Endodermal cell (in vitro differentiated cells): ENCODE measurements at regions not wholly inside any gene's neighbourhood (a gene's known extent, or its start where the extent isn't known, plus 50 kb on each side); places are given as distances from the start of the nearest gene placed in this dataset.

Experiments used
- DNase-seq: peaks from one replicate; pipeline ENCODE4 v3.0.0-alpha.2; 2017
- H3K27ac ChIP-seq: 2 replicates; pipeline ENCODE4 v1.5.1; 2013; ENCODE audit warnings: mild to moderate bottlenecking, low read depth, low read length, moderate library complexity
- H3K27me3 ChIP-seq: 2 replicates; pipeline ENCODE4 v1.6.1; 2013; ENCODE audit warnings: mild to moderate bottlenecking, low read length, moderate library complexity; ENCODE audit not compliant: insufficient read depth, control insufficient read depth, poor library complexity, severe bottlenecking
- H3K36me3 ChIP-seq: 2 replicates; pipeline ENCODE4 v1.7.0; 2013; ENCODE audit warnings: mild to moderate bottlenecking, low read length, moderate library complexity; ENCODE audit not compliant: control insufficient read depth, insufficient read depth
- H3K4me1 ChIP-seq: one replicate; pipeline ENCODE4 v1.7.0; 2013; ENCODE audit warnings: low read length; ENCODE audit not compliant: control insufficient read depth, insufficient read depth
- H3K4me3 ChIP-seq: 2 replicates; pipeline ENCODE4 v1.5.1; 2013; ENCODE audit warnings: mild to moderate bottlenecking, low read length, moderate library complexity
- H3K9ac ChIP-seq: 2 replicates; pipeline ENCODE4 v1.6.1; 2013; ENCODE audit warnings: mild to moderate bottlenecking, low read length, moderate library complexity; ENCODE audit not compliant: poor library complexity, severe bottlenecking; ENCODE audit errors: extremely low read depth
- H3K9me3 ChIP-seq: 2 replicates; pipeline ENCODE4 v1.6.1; 2013; ENCODE audit warnings: mild to moderate bottlenecking, low read length, moderate library complexity; ENCODE audit not compliant: control insufficient read depth
- H3K27ac Mint-ChIP-seq: 2 replicates; pipeline ENCODE4 v1.8.0; 2020; ENCODE audit warnings: mixed read lengths
- H3K27me3 Mint-ChIP-seq: 2 replicates; pipeline ENCODE4 v1.8.0; 2021; ENCODE audit warnings: mild to moderate bottlenecking, mixed read lengths; ENCODE audit not compliant: insufficient read depth
- H3K36me3 Mint-ChIP-seq: 2 replicates; pipeline ENCODE4 v1.8.0; 2020; ENCODE audit warnings: low read depth, mixed read lengths
- H3K4me1 Mint-ChIP-seq: 2 replicates; pipeline ENCODE4 v1.8.0; 2020; ENCODE audit warnings: mixed read lengths
- H3K4me3 Mint-ChIP-seq: 2 replicates; pipeline ENCODE4 v1.8.0; 2020; ENCODE audit warnings: mild to moderate bottlenecking, moderate library complexity, mixed read lengths
- H3K9me3 Mint-ChIP-seq: 2 replicates; pipeline ENCODE4 v1.8.0; 2020; ENCODE audit warnings: mild to moderate bottlenecking, mixed read lengths
- WGBS, 2 experiments: methylation state at CpG; one replicate each; pipeline versions ENCODE4 v1.1.5 to v1.1.7; 2013; ENCODE audit warnings: missing lambda C conversion rate in 2 of 2, mixed read lengths in 1 of 2; ENCODE audit not compliant: insufficient coverage in 1 of 2, insufficient read length in 1 of 2; 5-methylcytosine and 5-hydroxymethylcytosine counted together
- TF ChIP-seq, protein P1 (sequence below): fragments of 200-600 bp; sonication (generic); conservative IDR thresholded peaks from 2 replicates; pipeline ENCODE4 v1.5.0; 2021; ENCODE audit warnings: antibody characterized with exemption, mild to moderate bottlenecking

DNA sequence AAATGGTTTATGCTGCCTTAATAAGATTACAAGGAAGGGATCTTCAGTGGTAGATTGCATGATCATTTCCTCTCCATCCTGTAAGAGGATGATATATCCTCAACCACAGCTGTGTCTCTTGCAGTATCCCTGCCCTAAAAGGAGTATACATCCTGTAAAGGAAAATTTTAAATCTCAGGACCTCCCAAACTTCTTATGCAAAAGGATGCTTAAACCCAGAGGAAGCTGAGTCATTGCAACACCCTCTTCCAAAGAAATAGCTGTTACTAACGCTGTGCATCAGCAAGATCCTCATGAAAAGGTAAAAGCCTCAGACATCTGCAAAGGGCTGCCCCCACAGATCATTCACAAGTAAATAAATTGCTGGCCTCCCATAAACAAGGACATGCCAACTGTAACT lies 599.0 kb downstream of the PRELID2 start:
- no peaks in the 10 kb centered on the region for H3K27me3 Mint-ChIP-seq
- H3K4me1 ChIP-seq = no peaks in the 10 kb centered on the region

DNA sequence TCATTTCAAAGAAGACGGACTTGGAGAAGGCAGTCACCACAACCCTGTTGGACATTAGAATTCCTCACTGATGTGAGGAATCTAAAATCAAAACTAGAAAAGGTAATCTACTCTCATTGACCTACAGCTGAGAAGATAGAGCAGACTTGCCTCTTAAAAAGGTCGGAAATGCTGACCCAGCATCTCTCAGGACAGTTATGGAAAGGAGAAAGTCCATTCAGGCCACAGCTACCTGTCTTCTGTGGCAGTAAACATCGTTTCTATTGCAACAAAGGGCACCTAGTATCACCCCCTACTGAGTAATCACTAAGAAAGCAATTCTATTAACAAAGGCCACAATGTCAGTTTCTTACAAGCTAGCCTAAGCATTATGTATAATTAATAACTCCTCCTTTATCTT lies 601.7 kb downstream of the PRELID2 start:
- 82 to 85% methylated on average over 3 of the region's 3 CpGs for WGBS, 2 experiments

More for the DNA sequence above, 599.0 kb downstream of the PRELID2 start:
- Histone ChIP-seq H3K4me3 (no peak overlapping the region), H3K9me3 (no peaks in the 10 kb centered on the region), H3K36me3 (no peaks in the 10 kb centered on the region), H3K27ac (no peak overlapping the region), H3K9ac (no peak overlapping the region), H3K27me3 (no peaks in the 10 kb centered on the region)
- Mint-ChIP-seq H3K9me3 (no peaks in the 10 kb centered on the region), H3K36me3 (no peaks in the 10 kb centered on the region), H3K4me1 (peaks cover 32% of the 10 kb centered on the region), H3K4me3 (no peak overlapping the region), H3K27ac (no peak overlapping the region)
- no peak for DNase-seq
- TF ChIP-seq, protein P1, sequence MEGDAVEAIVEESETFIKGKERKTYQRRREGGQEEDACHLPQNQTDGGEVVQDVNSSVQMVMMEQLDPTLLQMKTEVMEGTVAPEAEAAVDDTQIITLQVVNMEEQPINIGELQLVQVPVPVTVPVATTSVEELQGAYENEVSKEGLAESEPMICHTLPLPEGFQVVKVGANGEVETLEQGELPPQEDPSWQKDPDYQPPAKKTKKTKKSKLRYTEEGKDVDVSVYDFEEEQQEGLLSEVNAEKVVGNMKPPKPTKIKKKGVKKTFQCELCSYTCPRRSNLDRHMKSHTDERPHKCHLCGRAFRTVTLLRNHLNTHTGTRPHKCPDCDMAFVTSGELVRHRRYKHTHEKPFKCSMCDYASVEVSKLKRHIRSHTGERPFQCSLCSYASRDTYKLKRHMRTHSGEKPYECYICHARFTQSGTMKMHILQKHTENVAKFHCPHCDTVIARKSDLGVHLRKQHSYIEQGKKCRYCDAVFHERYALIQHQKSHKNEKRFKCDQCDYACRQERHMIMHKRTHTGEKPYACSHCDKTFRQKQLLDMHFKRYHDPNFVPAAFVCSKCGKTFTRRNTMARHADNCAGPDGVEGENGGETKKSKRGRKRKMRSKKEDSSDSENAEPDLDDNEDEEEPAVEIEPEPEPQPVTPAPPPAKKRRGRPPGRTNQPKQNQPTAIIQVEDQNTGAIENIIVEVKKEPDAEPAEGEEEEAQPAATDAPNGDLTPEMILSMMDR = no peak
- 78% methylated on average over 1 of the region's 1 CpG; no CpG with 5 or more reads in 1 of the 2 experiments for WGBS, 2 experiments

DNA sequence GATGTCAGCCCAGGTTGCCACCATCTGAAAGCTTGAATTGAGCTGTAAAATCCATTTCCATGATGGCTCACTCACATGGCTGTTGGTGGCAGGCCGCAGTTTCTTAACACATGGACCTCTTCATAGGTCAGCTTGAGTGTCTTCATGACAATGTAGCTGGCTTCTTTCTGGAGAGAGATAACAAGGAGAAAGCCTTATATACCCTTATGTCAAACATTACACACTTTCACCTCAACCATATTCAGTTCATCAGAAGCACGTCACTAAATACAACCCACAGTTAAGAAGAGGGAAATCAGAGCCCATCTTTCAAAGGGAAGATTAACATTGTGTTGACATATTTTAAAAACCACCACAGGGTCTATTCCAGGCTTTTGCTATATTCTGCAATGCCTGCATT lies 604.4 kb downstream of the PRELID2 start:
- no peak overlapping the region for H3K27ac Mint-ChIP-seq
- no peak overlapping the region for H3K4me3 Mint-ChIP-seq
- peaks cover 23% of the 10 kb centered on the region for H3K4me1 Mint-ChIP-seq
- TF ChIP-seq, protein P1 = no peak
- Histone ChIP-seq H3K9ac (no peak overlapping the region), H3K4me3 (no peak overlapping the region), H3K36me3 (no peaks in the 10 kb centered on the region), H3K27ac (no peak overlapping the region), H3K9me3 (no peaks in the 10 kb centered on the region), H3K4me1 (no peaks in the 10 kb centered on the region), H3K27me3 (no peaks in the 10 kb centered on the region)
- WGBS, 2 experiments = 91% methylated on average over 2 of the region's 2 CpGs; no CpG with 5 or more reads in 1 of the 2 experiments
- no peaks in the 10 kb centered on the region for H3K36me3 Mint-ChIP-seq
- no peaks in the 10 kb centered on the region for H3K9me3 Mint-ChIP-seq
- DNase-seq = no peak
- no peaks in the 10 kb centered on the region for H3K27me3 Mint-ChIP-seq

More for the DNA sequence above, 601.7 kb downstream of the PRELID2 start:
- Histone ChIP-seq H3K27ac (no peak overlapping the region), H3K9me3 (no peaks in the 10 kb centered on the region), H3K4me1 (no peaks in the 10 kb centered on the region), H3K36me3 (no peaks in the 10 kb centered on the region), H3K4me3 (no peak overlapping the region), H3K9ac (no peak overlapping the region), H3K27me3 (no peaks in the 10 kb centered on the region)
- no peaks in the 10 kb centered on the region for H3K36me3 Mint-ChIP-seq
- H3K4me3 Mint-ChIP-seq = no peak overlapping the region
- peaks cover 32% of the 10 kb centered on the region for H3K4me1 Mint-ChIP-seq
- DNase-seq = no peak
- H3K27me3 Mint-ChIP-seq = no peaks in the 10 kb centered on the region
- no peaks in the 10 kb centered on the region for H3K9me3 Mint-ChIP-seq
- no peak overlapping the region for H3K27ac Mint-ChIP-seq
- TF ChIP-seq, protein P1 = no peak
